HG03103 (cell line): ENCODE measurements at regions not wholly inside any gene's neighbourhood (a gene's known extent, or its start where the extent isn't known, plus 50 kb on each side); places are given as distances from the start of the nearest gene placed in this dataset.
A peak's percentile ranks its signal among the peaks of the same experiment; 100 is the strongest.
"Not testable (repeated sequence)": the region's sequence is repeated elsewhere in the genome, so short reads cannot be mapped to it uniquely, and the experiment has no call there.

Source experiments
- ATAC-seq: cut with Tn5 transposase; IDR thresholded peaks from one replicate; pipeline ENCODE4 v1.9.1; 2021; ENCODE audit warnings: low read depth; ENCODE audit not compliant: unreplicated experiment

DNA sequence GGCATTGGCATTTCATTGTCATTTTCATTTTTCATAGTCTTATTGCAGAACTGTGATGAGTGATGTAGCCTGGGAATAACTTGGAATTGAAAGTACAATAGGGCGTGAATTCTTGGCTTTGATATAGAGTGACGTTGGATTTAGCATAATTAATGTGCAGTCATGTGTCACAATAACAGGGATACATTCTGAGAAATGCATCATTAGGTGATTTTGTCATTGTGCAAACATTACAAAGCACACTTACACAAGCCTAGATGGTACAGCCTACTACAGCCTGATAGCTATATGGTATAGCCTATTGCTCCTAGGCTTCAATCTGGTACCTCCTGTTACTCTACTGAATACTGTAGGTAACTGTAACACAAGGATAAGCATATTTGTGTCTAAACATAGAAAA is 300.8 kb downstream of the DTHD1 start:
- ATAC-seq: no peak

DNA sequence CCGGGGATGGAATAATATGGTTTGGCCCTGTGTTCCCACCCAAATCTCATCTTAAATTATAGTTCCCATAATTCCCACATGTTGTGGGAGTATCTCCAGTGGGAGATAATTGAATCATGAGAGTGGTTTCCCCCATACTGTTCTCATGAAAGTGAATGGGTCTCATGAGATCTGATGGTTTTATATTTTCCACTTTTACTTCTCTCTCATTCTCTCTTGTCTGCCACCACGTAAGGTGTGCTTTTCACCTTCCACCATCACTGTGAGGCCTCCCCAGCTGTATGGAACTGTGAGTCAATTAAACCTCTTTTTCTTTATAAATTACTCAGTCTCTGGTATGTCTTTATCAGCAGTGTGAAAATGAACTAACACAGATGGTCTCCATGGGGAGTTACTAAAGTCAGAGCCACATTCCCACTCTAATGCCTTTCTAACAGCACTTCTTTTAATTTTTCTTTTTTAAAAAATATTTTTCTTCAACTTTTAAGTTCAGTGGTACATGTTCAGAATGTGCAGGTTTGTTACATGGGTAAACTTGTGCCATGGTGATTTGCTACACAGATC is 306.6 kb downstream of the DTHD1 start:
- ATAC-seq: no peak

DNA sequence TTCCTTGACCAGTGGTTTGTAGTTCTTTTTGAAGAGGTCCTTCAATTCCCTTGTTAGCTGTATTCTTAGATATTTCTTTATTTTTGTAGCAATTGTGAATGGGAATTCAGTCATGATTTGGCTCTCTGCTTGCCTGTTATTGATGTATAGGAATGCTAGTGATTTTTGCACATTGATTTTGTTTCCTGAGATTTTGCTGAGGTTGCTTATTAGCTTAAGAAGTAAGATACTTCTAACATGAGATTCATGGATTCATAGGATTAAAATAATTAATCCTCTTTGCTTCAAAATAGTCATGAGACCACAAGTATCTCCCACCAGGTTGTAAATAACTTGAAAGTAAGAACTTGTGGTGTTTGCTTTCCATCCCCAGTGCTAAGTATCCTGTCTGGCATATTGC is 308.9 kb downstream of the DTHD1 start:
- ATAC-seq: no peak

DNA sequence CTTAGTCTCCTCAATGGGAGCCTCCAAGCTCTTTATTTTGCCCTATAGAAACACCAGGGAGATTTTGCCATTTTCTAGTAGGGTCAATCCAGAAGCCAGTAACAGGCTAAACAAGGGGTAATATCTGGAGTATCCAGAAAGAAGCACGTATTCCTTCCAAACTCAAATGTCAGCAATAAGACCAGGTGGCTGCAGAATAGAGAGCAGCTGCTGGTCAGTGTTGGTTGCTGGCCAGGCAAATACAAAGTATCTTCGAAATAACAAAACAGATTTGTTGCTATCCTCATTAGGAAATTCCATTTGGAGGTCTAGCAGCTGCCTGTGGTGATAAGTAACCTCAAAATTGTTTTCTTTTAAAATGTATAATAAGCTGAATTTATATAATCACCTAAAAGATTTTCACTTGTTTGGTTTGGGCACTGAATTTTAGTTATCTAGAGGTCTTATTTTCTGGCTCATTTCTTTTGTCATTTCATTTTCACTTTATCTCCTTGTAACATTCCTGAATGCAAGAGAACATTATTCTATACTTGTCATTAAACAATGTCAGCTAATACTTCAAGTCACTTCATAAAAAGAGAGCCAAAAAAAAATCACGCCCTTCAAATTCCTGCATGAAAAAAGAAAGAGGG is 320.6 kb downstream of the DTHD1 start:
- ATAC-seq: no peak

DNA sequence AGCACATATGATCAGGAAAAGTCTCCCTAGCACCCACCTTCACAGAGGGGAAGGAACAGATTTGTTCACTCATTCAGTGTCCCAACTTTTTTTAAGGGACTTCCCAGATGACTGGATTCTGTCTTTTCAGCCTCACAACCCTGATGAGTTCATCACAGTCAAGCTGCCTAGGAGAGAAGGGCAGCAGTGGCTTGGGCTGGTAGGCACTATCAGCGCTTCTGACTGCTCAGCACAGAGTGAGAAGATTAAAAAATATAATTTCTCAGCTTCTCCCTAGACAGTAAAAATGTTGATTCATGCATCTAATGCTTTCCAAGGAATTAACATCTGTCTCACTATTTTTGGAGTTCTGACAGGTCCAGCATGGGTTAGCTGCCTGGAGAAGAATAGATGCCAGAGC is 328.2 kb downstream of the DTHD1 start:
- ATAC-seq: no peak

DNA sequence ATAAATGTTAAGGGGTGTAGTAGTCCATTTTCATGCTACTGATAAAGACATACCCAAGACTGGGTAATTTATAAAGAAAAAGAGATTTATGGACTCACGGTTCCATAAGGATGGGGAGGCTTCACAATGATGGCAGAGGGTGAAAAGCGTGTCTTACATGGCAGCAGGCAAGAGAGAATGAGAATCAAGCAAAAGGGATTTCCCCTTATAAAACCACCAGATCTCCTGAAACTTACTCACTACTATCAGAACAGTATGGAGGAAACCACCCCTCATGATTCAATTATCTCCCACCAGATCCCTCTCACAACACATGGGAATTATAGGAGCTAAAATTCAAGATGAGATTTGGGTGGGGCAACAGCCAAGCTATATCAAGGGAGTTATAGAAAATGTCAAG is 329.2 kb downstream of the DTHD1 start:
- ATAC-seq: no peak

DNA sequence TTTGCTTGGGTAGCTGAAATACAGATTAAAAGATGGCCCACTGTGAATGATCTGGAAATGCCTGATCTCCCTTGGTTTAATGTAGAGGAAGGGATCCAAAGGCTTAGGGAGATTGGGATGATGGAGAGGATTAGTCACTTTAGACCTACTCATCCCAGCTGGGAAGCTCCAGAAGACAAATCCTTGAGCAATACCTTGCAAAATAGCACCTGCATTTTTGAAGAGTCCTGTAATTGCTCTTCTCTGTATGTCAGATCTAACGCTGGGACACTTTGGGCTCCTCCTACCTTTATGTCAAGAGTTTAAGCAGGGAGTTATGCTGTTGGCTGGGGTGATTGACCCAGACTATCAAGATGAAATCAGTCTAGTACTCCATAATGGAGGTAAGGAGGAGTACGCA is 331.7 kb downstream of the DTHD1 start:
- ATAC-seq: not testable (repeated sequence)

DNA sequence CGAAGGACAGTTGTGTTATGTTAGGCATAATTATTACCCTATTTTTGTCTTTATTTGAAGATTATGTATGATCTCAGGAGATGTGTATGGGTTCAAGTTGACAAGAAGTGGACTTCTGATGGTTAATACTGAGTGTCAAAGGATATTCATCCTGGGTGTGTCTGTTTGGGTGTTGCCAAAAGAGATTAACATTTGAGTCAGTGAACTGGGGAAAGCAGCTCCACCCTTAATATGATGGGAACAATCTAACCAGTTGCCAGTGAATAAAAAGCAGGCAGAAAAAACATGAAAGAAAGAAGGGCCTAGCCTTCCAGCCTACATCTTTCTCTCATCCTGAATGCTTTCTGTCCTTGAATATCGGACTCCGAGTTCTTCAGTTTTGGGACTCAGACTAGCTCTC is 332.6 kb downstream of the DTHD1 start:
- no peak for ATAC-seq

DNA sequence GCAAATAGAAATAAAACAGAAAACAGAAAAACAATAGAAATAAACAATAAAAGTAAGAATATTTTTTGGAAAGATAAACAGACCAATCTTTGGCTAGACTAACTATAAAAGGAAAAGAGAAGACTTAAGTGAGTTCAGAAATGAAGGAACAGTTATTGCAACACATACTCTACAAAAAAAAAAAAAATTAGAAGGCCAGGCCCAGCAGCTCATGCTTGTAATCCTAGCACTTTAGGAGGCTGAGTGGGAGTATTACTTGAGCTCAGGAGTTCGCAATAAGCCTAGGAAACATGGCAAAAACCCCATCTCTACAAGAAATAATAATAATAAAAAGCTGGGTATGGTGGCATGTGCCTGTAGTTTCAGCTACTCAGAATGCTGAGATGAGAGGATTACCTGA is 336.7 kb downstream of the DTHD1 start:
- no peak for ATAC-seq

DNA sequence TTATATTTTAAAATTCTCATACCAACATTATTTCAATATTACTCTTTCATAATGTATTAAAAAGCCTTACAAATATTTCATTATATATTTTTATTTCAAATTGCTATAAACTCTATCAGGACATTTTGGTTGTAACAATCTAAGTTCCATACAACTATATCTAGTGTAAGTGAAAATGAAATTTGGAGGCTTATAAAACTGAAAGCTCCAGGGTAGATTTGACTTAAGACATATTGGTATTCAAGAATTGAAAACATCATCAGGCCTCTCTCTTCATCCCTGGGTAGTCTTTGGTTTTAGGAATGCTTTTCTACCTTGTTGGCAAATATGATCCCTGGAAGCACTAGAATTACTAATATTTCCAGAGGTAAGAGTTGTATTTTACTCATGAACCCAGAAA is 342.6 kb downstream of the DTHD1 start:
- no peak for ATAC-seq

DNA sequence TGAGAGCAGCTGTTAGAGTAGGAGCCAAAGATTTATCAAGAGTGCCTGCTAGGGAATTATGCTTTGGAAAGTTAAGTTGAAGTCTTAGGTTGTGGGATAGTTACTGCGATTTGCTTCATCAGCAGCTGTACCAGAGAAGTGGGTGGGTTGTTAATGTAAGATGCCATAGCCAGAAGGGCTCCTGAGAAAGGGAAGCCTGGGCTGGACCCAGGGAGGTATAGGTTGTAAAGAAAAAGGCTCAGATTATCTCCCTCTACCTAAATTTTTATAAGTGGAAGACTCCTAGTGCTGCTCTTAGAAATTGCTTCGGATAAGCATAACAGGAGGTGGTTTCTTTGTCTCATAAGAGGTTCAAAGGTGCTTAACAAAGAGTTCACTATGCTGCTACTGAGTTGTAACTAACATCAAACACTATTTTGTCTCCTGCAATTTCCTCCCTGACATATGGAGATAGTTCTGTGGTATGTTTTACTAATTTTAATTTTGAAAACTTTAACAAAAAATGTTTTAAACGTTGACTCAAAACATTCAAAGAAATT is 356.9 kb downstream of the DTHD1 start:
- ATAC-seq: no peak

DNA sequence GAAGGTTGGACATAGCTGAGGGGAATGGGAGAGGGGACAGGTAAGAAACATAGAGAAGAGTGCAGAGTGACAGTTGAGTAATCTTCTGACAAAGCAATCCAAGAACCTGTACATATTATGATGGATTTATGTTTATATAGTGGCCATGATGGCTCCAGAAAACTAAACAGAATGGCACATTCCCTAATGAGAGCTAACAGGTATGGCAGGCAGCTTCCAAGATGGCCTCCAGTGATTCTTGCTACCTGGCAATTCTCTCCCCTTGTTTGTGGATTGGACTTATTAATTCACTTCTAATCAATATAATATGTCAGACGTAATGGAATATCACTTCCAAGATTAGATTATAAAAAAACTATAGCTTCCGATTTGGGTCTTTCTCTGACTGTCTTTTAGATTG is 359.5 kb downstream of the DTHD1 start:
- ATAC-seq: no peak

DNA sequence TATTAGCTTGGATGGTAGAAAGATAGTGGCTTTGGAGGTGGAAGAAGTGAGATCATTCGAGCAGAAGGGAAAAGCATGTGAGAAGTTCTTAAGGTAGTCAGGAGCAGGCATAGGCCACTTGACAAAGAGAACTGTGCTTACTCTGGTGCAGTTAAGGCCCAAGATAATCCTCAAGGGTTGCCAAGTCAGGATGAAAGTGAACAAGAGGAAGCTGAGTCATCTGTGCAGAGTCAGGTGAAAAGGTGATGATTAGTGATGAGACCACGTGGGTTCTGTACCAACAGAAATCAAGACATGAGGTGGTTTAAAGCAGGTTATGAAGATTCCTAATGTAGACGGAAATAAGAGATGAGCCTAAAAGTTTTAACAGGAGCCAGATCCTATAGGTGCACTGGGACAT is 369.8 kb downstream of the DTHD1 start:
- ATAC-seq: peak; percentile 99

DNA sequence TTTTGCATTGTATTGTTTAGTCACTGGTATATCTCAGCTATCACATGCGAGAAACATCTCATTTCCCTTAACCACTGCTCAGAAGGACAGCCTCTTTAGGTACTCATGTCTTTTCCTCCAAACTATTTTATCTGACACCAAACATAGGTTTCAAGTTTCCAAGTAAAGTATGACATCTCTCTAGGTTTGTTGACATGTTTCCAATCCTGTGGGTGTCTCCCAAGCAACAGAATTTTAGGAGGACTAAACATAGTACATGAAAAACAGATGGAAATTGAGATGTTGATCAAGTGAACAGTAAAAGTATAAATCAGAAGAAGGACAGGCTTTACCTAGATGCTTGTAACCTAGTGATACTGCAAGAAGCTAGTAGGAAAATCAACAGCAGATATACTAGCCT is 371.4 kb downstream of the DTHD1 start:
- ATAC-seq: no peak

DNA sequence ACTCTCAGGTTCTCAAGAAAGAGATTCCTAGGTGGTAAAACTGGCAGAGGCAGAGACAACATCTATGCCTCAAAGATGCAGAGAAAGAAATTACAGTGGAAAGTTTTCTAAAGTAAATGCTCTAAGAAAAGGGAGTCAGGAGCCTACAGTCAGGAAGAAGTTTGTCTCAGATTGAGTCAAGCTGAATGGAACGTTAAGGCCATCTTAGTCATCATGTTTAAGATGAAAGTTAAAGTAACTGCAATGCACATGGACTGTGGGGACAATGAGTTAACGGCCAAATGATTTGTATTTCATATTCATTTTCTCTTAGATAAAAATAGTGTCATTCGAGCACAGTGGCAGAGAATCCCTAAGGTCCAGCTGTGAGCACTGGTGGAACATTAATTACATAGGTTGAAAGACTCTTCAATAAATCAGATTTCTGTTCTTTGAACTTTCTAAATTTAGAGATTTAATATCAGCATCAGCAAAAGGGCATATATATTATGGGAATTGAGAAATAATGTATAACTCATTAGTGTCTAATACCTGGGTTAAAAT is 384.6 kb downstream of the DTHD1 start:
- ATAC-seq: no peak

DNA sequence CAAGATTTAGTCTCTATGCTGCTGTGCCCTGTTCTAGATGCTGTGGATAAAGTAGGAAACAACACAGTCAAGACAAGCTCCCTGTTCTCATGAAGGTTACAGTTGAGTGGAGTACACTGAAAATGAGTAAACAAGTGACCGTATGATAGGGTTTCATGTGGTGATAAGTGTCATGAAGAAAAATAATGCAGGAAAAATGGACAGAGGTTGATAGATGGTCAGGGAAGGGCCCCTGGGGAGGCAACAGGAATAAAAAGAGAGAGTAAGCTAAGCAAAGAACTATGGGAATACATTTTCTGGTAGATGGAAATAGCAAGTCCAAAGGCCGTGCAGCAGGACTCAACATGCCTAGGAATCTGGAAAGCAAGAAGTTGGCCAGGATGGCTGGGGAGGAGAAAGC is 394.0 kb downstream of the DTHD1 start:
- ATAC-seq: no peak

DNA sequence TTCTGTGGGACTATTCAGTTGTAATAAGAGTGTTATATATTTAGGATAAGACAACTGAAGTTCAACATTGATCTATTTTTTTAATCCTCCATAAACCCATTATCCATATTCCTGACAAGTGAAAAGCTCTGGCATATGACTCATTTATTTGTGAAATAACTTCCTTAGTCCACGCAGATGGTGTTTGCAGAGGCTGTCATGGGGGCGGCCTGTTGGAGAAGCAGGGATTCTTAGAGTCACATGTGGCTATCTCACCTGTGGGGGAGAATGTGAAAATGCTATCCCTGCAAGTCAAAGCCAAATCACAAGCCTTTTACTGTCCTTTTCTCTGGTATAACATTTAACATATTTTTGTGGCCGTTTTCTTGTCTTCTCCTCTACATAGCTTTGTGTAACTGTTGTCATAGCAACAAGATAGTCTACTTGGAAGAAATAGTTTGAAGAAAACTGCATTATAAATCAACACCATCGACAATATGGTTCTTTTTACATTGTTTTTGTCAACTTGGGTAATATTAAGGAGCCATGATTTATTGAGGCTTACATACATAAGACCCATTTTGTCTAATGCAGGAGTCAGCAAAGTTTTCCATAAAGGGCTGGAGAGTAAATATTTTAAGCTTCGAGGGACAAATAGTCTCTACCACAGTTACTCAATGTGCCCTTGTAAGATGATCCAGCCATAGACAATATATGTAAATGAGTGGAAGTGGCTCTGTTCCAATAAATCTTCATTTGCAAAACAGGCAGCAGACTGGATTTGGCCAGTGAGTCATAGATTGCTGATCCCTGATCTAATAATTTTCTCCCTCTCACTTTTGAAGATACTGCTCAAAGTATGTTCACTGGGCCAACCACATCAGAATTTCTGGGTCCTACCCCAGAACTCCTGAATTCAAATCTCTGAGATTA is 395.0 kb downstream of the DTHD1 start:
- ATAC-seq: no peak

DNA sequence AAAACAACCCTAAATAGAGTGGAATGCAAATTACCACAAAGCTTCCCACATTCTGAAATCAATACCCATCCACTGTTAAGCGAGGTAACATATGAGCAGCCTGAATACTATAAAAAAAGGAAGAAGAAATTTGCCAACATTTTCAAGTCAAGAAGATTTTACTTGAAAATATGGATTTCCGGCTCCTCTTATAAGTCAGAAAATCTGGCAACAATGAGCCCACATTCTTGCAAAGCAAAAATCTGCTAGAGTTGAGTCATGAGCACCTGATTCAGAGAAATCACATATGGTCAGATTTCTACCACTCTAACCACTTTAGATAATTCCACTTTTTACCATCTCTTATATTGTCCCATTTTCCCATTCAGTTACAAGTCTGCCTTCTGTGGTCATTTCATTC is 395.7 kb downstream of the DTHD1 start:
- ATAC-seq: no peak

DNA sequence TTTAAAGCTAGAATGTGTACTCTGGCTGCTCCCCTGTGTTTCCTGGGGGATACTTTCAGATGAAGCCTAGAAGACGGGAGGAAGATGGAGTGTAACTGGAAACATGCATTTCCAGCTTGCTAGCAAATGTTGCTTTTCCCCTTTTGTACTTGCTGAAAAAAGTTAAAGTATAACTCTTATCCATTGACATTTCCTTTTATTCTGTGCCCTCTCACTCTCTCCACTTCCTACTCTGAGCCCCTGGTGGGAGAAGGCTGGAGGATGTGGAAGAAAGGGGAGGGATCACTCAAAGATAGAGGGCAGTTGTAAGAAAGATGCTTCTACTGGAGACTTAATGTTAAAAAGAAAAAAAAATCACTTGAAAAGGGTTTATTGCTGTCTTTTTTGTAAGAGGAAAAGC is 396.5 kb downstream of the DTHD1 start:
- ATAC-seq: no peak

DNA sequence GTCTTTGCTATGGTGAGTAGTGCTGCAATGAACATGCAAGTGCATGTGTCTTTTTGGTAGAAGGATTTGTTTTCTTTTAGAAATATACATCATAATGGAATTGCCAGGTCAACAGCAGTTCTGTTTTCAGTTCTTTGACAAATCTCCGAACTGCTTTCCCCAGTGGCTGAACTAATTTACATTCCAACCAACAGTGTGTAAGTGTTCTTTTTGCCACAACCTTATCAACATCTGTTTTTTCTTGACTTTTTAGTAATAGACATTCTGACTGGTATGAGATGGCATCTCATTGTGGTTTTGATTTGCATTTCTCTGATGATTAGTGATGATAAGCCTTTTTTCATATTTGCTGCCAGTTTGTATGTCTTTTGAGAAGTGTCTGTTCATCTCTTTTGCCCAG is 406.3 kb downstream of the DTHD1 start:
- ATAC-seq: no peak

DNA sequence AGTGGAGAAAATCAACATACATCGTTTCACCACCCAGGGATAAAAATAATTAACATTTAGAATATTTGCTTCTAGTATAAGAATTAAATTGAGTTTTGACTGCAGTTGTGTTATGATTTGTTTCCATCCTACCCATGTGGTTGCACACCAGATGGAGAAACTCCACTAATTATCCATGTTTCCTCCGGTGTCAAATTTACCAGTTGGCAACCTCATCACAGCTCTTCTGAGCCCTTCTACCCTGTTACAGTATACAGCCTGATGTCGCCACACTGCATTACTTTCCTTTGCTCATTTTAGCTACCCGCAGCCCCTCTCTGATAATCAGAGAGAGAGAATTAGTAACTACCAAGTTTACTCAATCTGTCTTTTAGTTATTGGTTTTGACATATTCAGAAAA is 411.2 kb downstream of the DTHD1 start:
- ATAC-seq: no peak
